Gastroesophageal sphincter (tissue), 4 donors: ENCODE measurements at regions not wholly inside any gene's neighbourhood (a gene's known extent, or its start where the extent isn't known, plus 50 kb on each side); places are given as distances from the start of the nearest gene placed in this dataset.

ENCODE experiments used
- ATAC-seq: fragments of 150-250 bp; one replicate; pipeline ENCODE4 v1.9.1; 2016; ENCODE audit warnings: mild to moderate bottlenecking, moderate library complexity
- H3K27ac ChIP-seq, 4 donors: fragments of 200-600 bp; sonication (generic) in 3 of 4; 1 replicate in 3 of 4; 2 replicates in 1 of 4; pipeline ENCODE4 v1.5.1; 2016 to 2019
- H3K27me3 ChIP-seq: fragments of 200-600 bp; sonication (generic); one replicate; pipeline ENCODE4 v1.5.1; 2019
- H3K36me3 ChIP-seq, 2 donors: fragments of 200-600 bp; sonication (generic); one replicate each; pipeline ENCODE4 v1.5.1; 2019; ENCODE audit warnings: control low read depth in 1 of 2
- H3K4me1 ChIP-seq, 3 donors: fragments of 200-600 bp; sonication (generic); 1 replicate in 2 of 3; 2 replicates in 1 of 3; pipeline ENCODE4 v1.5.1; 2016 to 2019; ENCODE audit warnings: control low read depth in 2 of 3
- H3K4me3 ChIP-seq, 2 donors: fragments of 200-600 bp; sonication (generic); one replicate each; pipeline ENCODE4 v1.5.1; 2019; ENCODE audit warnings: mild to moderate bottlenecking in 1 of 2, moderate library complexity in 1 of 2
- H3K9me3 ChIP-seq, 3 donors: fragments of 200-600 bp; sonication (generic); one replicate each; pipeline ENCODE4 v1.5.1; 2017 to 2019; ENCODE audit warnings: control low read depth in 2 of 3
- CTCF ChIP-seq, 4 experiments: fragments of 200-600 bp in 2 of 4; fragments of 450-650 bp in 2 of 4; sonication (generic) in 1 of 4; IDR thresholded peaks; one replicate each; pipeline ENCODE4 v1.5.1; 2017 to 2019; ENCODE audit warnings: antibody characterized with exemption in 4 of 4, mild to moderate bottlenecking in 2 of 4, moderate library complexity in 2 of 4
- EP300 ChIP-seq: sonication (generic); formaldehyde crosslinking; IDR thresholded peaks from one replicate; pipeline ENCODE4 v1.6.1; 2017; ENCODE audit warnings: antibody characterized with exemption, mild to moderate bottlenecking
- POLR2A ChIP-seq, 2 donors: fragments of 450-650 bp; IDR thresholded peaks; one replicate each; pipeline ENCODE4 v1.6.1; 2017; ENCODE audit warnings: antibody characterized with exemption in 2 of 2, mild to moderate bottlenecking in 2 of 2, moderate library complexity in 1 of 2
- POLR2AphosphoS5 ChIP-seq: sonication (generic); formaldehyde crosslinking; IDR thresholded peaks from one replicate; pipeline ENCODE4 v1.6.1; 2017; ENCODE audit warnings: antibody characterized with exemption
- WGBS, 2 donors: methylation state at CpG; one replicate each; pipeline ENCODE4 v1.1.5; 2018; ENCODE audit warnings: low coverage in 1 of 2; 5-methylcytosine and 5-hydroxymethylcytosine counted together

DNA sequence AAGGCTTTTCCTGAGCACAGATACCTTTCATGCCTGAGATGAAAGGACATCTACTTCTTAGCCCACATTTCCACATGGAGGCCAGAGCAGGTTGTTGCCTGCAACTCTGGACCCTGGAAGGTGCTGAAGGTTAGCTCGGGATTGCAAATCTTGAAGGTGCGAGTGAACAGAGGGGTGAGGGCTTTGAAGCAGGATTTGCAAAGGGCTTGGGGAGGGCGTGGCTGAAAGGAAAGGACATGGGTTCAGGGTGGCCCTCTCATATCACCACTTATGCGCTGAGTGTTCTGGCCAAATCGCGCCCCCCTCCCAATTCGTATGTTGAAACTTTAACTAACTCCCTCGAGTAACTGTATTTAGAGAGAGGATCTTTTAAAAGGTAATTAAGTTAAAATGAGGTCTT, 501.6 kb downstream of the MIAT start:
- Histone ChIP-seq H3K36me3 (no peaks in the 10 kb centered on the region), H3K4me1 (no peaks in the 10 kb centered on the region), H3K4me3 (no peak overlapping the region), H3K9me3 (no peaks in the 10 kb centered on the region), H3K27me3 (no peaks in the 10 kb centered on the region), H3K27ac (no peak overlapping the region)
- WGBS, 2 donors: 87 to 93% methylated on average over 8 of the region's 8 CpGs
- ATAC-seq: no peak
- TF ChIP-seq POLR2AphosphoS5: no peak
- no peak for TF ChIP-seq CTCF (IDR thresholded peaks at IDR 0.05)
- no peak for TF ChIP-seq POLR2A (IDR thresholded peaks at IDR 0.05)
- TF ChIP-seq EP300: no peak

DNA sequence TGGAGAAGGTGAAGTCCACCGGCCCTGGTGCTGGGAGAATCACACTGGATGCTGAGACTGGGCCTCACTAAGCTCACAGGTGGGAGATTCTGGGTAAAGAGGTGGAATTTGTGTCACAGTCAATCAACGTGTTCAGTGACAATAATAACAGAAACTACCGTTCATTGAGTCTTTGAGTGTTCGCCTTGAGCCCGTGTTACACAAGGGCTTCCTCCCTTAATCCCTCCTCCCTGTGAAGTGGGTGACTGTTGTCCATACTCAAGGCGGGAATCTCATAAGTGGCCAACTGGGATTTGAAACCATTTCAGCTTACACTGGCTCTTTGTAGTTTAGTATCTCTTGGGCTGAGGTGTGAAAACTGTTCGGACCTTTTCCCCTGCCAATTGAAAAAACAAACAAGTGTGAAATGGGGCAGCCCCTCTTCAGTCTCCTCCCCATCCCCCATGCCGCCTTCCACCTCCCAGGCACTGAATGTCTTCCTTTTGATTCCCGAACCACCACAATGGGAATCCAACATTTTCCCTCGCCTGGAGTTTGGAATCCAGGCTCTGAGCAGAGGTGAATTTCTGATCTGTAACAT, 502.4 kb downstream of the MIAT start:
- no peaks in the 10 kb centered on the region for H3K9me3 ChIP-seq
- H3K27me3 ChIP-seq: no peaks in the 10 kb centered on the region
- H3K27ac ChIP-seq: no peak overlapping the region
- no peaks in the 10 kb centered on the region for H3K36me3 ChIP-seq
- no peaks in the 10 kb centered on the region for H3K4me1 ChIP-seq
- TF ChIP-seq EP300 (no peak), POLR2A (IDR thresholded peaks at IDR 0.05) (no peak), CTCF (IDR thresholded peaks at IDR 0.05) (no peak), POLR2AphosphoS5 (no peak)
- WGBS, 2 donors: 85% methylated on average over 9 of the region's 10 CpGs; no CpG with 5 or more reads in 1 of the 2 donors
- H3K4me3 ChIP-seq: no peak overlapping the region
- ATAC-seq: no peak

- Histone ChIP-seq H3K36me3 (no peaks in the 10 kb centered on the region), H3K27ac (no peak overlapping the region), H3K27me3 (no peaks in the 10 kb centered on the region), H3K4me1 (no peaks in the 10 kb centered on the region), H3K9me3 (no peaks in the 10 kb centered on the region), H3K4me3 (no peak overlapping the region)
- TF ChIP-seq POLR2A (IDR thresholded peaks at IDR 0.05) (no peak), POLR2AphosphoS5 (no peak), CTCF (IDR thresholded peaks at IDR 0.05) (no peak), EP300 (no peak)
- no peak for ATAC-seq
- WGBS, 2 donors: 71 to 88% methylated on average over 3 to 6 of the region's 6 CpGs
These were observed 506.1 kb downstream of the MIAT start for GRCh38 chr22:27163162-27164137.

DNA sequence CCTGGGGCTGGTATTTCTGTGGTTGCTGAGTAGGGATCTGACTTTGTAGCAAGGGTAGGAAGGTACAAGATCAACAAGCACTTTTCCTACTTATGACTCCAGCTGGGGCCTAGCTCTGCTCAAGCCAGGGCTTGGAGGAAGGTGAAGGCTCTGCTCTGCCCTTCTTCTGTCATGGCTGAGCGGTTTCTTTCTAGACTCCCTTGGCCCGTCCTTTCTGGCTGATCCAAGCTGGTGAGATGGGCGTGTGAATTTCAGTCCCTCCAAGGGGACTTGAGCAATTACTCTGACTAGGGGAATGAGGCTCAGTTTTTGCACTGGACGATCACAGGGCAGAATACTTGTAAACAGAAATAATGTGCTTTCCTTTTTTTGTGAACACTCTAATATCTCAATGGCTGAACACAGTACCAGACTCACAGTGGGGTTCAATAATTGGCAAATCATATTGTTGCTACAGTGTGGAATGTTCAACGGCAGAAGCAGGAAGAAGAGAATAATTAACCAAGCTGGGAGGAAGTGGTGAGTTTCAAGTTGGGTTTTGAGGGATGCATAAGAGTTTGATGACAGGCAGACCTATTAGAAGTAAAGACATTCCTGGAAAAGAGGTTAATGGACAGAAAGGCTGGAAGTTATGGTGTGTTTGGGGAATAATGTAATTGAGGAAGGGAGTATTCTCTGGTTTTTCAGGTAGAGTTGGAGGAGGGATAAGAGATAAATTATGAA, 507.6 kb downstream of the MIAT start:
- no peaks in the 10 kb centered on the region for H3K27me3 ChIP-seq
- H3K9me3 ChIP-seq: no peaks in the 10 kb centered on the region
- TF ChIP-seq POLR2AphosphoS5: no peak
- no peak for TF ChIP-seq CTCF (IDR thresholded peaks at IDR 0.05)
- TF ChIP-seq POLR2A (IDR thresholded peaks at IDR 0.05): no peak
- TF ChIP-seq EP300: no peak
- WGBS, 2 donors: 71 to 80% methylated on average over 1 to 3 of the region's 5 CpGs
- no peak overlapping the region for H3K27ac ChIP-seq
- no peaks in the 10 kb centered on the region for H3K4me1 ChIP-seq
- no peak for ATAC-seq
- H3K36me3 ChIP-seq: no peaks in the 10 kb centered on the region
- H3K4me3 ChIP-seq: no peak overlapping the region
